Activated CD8-positive, alpha-beta memory T cell treated with anti-CD3 and anti-CD28 coated beads for 24 hours (primary cell): ENCODE measurements at regions not wholly inside any gene's neighbourhood (a gene's known extent, or its start where the extent isn't known, plus 50 kb on each side); places are given as distances from the start of the nearest gene placed in this dataset.

Experiments
- DNase-seq: peaks from one replicate; pipeline ENCODE4 v3.0.0-alpha.2; 2020

GRCh38 chr18:47758000-47758399 is 172.5 kb downstream of the SMAD2 start:
- no peak for DNase-seq

- peak; percentile 75 for DNase-seq
Observed at GRCh38 chr18:47756364-47757016, 174.0 kb downstream of the SMAD2 start.

- no peak for DNase-seq
Observed at GRCh38 chr18:47755102-47755456, 175.4 kb downstream of the SMAD2 start.

GRCh38 chr18:47754311-47755101 is 176.0 kb downstream of the SMAD2 start:
- peak; percentile 76 for DNase-seq

- DNase-seq, result no peak
Observed at GRCh38 chr18:47752796-47753645, 177.4 kb downstream of the SMAD2 start.

GRCh38 chr18:47750889-47751423 is 179.5 kb downstream of the SMAD2 start:
- DNase-seq, result no peak

GRCh38 chr18:47749600-47749973 is 180.9 kb downstream of the SMAD2 start:
- no peak for DNase-seq

- peak; percentile 94 for DNase-seq
Observed at GRCh38 chr18:47748847-47749599, 181.4 kb downstream of the SMAD2 start.

GRCh38 chr18:47748093-47748796 is 182.2 kb downstream of the SMAD2 start:
- no peak for DNase-seq

GRCh38 chr18:47747260-47747795 is 183.1 kb downstream of the SMAD2 start:
- DNase-seq, result no peak

GRCh38 chr18:47746615-47747014 is 183.8 kb downstream of the SMAD2 start:
- DNase-seq, result no peak

- DNase-seq, result no peak
Observed at GRCh38 chr18:47745227-47745626, 185.2 kb downstream of the SMAD2 start.

- DNase-seq, result peak; percentile 41
Observed at GRCh38 chr18:47737956-47738355, 192.5 kb downstream of the SMAD2 start.

GRCh38 chr18:47737198-47737830 is 193.1 kb downstream of the SMAD2 start:
- peak; percentile 11 for DNase-seq

GRCh38 chr18:47736376-47737140 is 193.9 kb downstream of the SMAD2 start:
- peak; percentile 19 for DNase-seq

GRCh38 chr18:47735041-47735702 is 195.3 kb downstream of the SMAD2 start:
- peak; percentile 11 for DNase-seq

- DNase-seq, result no peak
Observed at GRCh38 chr18:47731276-47731675, 199.2 kb downstream of the SMAD2 start.

GRCh38 chr18:47730795-47731194 is 199.7 kb downstream of the SMAD2 start:
- DNase-seq, result no peak

GRCh38 chr18:47729356-47729755 is 201.1 kb downstream of the SMAD2 start:
- no peak for DNase-seq

- no peak for DNase-seq
Observed at GRCh38 chr18:47728921-47729320, 201.5 kb downstream of the SMAD2 start.
